Gastroesophageal sphincter (tissue), 4 donors: ENCODE measurements at regions not wholly inside any gene's neighbourhood (a gene's known extent, or its start where the extent isn't known, plus 50 kb on each side); places are given as distances from the start of the nearest gene placed in this dataset.
"Not testable (repeated sequence)": the region's sequence is repeated elsewhere in the genome, so short reads cannot be mapped to it uniquely, and the experiment has no call there.

Source experiments
- ATAC-seq: fragments of 150-250 bp; one replicate; pipeline ENCODE4 v1.9.1; 2016; ENCODE audit warnings: mild to moderate bottlenecking, moderate library complexity
- H3K27ac ChIP-seq, 4 donors: fragments of 200-600 bp; sonication (generic) in 3 of 4; 1 replicate in 3 of 4; 2 replicates in 1 of 4; pipeline ENCODE4 v1.5.1; 2016 to 2019
- H3K27me3 ChIP-seq: fragments of 200-600 bp; sonication (generic); one replicate; pipeline ENCODE4 v1.5.1; 2019
- H3K36me3 ChIP-seq, 2 donors: fragments of 200-600 bp; sonication (generic); one replicate each; pipeline ENCODE4 v1.5.1; 2019; ENCODE audit warnings: control low read depth in 1 of 2
- H3K4me1 ChIP-seq, 3 donors: fragments of 200-600 bp; sonication (generic); 1 replicate in 2 of 3; 2 replicates in 1 of 3; pipeline ENCODE4 v1.5.1; 2016 to 2019; ENCODE audit warnings: control low read depth in 2 of 3
- H3K4me3 ChIP-seq, 2 donors: fragments of 200-600 bp; sonication (generic); one replicate each; pipeline ENCODE4 v1.5.1; 2019; ENCODE audit warnings: mild to moderate bottlenecking in 1 of 2, moderate library complexity in 1 of 2
- H3K9me3 ChIP-seq, 3 donors: fragments of 200-600 bp; sonication (generic); one replicate each; pipeline ENCODE4 v1.5.1; 2017 to 2019; ENCODE audit warnings: control low read depth in 2 of 3
- EP300 ChIP-seq: sonication (generic); formaldehyde crosslinking; IDR thresholded peaks from one replicate; pipeline ENCODE4 v1.6.1; 2017; ENCODE audit warnings: antibody characterized with exemption, mild to moderate bottlenecking
- POLR2A ChIP-seq, 2 donors: fragments of 450-650 bp; IDR thresholded peaks; one replicate each; pipeline ENCODE4 v1.6.1; 2017; ENCODE audit warnings: antibody characterized with exemption in 2 of 2, mild to moderate bottlenecking in 2 of 2, moderate library complexity in 1 of 2
- POLR2AphosphoS5 ChIP-seq: sonication (generic); formaldehyde crosslinking; IDR thresholded peaks from one replicate; pipeline ENCODE4 v1.6.1; 2017; ENCODE audit warnings: antibody characterized with exemption
- WGBS, 2 donors: methylation state at CpG; one replicate each; pipeline ENCODE4 v1.1.5; 2018; ENCODE audit warnings: low coverage in 1 of 2; 5-methylcytosine and 5-hydroxymethylcytosine counted together
- TF ChIP-seq, protein P1 (sequence below), 4 experiments: fragments of 200-600 bp in 2 of 4; fragments of 450-650 bp in 2 of 4; sonication (generic) in 1 of 4; IDR thresholded peaks; one replicate each; pipeline ENCODE4 v1.5.1; 2017 to 2019; ENCODE audit warnings: antibody characterized with exemption in 4 of 4, mild to moderate bottlenecking in 2 of 4, moderate library complexity in 2 of 4

DNA sequence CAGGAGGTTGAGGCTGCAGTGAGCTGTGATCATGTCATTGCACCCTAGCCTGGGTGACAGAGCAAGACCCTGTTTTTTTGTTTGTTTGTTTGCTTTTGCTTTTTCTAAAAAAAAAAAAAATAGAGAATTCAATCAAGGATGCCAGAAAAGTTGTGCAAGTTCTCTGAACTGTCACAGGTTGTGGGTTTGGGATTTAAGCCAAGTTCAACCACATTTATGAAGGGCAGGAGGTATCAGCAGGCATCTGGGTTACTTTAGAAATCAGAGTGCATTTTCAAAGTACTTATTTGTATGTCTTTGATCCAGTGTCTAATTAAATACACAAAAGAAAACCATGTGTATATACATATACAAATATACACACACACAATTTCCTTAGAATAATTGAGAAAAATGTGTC, 151.2 kb upstream of the MINDY3 start:
- TF ChIP-seq, protein P1, sequence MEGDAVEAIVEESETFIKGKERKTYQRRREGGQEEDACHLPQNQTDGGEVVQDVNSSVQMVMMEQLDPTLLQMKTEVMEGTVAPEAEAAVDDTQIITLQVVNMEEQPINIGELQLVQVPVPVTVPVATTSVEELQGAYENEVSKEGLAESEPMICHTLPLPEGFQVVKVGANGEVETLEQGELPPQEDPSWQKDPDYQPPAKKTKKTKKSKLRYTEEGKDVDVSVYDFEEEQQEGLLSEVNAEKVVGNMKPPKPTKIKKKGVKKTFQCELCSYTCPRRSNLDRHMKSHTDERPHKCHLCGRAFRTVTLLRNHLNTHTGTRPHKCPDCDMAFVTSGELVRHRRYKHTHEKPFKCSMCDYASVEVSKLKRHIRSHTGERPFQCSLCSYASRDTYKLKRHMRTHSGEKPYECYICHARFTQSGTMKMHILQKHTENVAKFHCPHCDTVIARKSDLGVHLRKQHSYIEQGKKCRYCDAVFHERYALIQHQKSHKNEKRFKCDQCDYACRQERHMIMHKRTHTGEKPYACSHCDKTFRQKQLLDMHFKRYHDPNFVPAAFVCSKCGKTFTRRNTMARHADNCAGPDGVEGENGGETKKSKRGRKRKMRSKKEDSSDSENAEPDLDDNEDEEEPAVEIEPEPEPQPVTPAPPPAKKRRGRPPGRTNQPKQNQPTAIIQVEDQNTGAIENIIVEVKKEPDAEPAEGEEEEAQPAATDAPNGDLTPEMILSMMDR (IDR thresholded peaks at IDR 0.05) = no peak
- TF ChIP-seq POLR2A (IDR thresholded peaks at IDR 0.05) (no peak), POLR2AphosphoS5 (no peak), EP300 (no peak)
- Histone ChIP-seq H3K4me1 (no peaks in the 10 kb centered on the region), H3K9me3 (peaks cover 0 to under 1% (median 0%) of the 10 kb centered on the region in 3 donors), H3K4me3 (no peak overlapping the region), H3K27me3 (peaks cover 7% of the 10 kb centered on the region), H3K36me3 (no peaks in the 10 kb centered on the region), H3K27ac (no peak overlapping the region)
- ATAC-seq = no peak

DNA sequence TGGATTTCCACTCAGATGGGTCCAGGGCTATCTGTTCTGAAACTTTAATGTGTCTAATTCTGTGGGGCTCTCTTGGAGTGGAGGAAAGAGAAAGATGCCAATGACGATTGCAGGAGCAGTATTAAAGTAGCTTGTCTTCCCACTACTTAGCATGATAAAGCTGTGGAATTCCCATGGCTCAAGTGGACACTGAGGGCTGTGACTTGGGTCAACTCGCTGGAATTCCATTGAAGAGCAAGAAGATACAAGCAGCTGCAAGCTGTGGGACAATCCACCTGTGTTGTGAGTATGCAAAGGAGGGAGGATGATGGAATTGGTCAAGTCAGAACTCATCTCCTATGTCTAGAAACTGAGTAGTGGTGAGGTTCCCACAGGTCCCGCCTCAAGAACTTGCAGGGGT, 154.2 kb upstream of the MINDY3 start:
- TF ChIP-seq POLR2A (IDR thresholded peaks at IDR 0.05) (no peak), POLR2AphosphoS5 (no peak), EP300 (no peak)
- TF ChIP-seq, protein P1 (IDR thresholded peaks at IDR 0.05) = no peak
- Histone ChIP-seq H3K36me3 (no peaks in the 10 kb centered on the region), H3K4me3 (no peak overlapping the region), H3K27me3 (peaks cover 7% of the 10 kb centered on the region), H3K9me3 (peaks cover 0 to 3% (median 0%) of the 10 kb centered on the region in 3 donors), H3K27ac (no peak overlapping the region), H3K4me1 (no peaks in the 10 kb centered on the region)
- no peak for ATAC-seq
- WGBS, 2 donors = 44 to 63% methylated on average over 1 to 2 of the region's 3 CpGs

DNA sequence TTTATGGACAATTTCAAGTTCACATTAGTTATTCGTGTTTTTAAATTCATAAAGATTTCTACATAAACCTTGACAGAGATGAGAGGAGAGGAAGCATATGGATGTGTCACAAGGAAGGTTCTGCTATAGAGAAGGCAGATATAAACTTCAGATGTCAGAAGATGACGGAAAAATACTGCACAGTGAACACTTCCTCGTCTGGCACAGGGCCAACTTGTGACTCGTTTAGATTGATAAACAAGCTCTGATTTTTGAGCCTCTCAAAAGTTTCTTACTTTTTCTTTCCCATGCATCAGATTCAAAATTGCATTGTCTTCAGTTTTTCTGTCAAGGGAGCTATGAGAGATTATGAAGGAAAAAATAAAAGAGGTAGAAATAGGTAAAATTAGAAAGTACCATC, 156.4 kb upstream of the MINDY3 start:
- H3K9me3 ChIP-seq = peaks cover 0 to 23% (median 0%) of the 10 kb centered on the region in 3 donors
- peaks cover 7% of the 10 kb centered on the region for H3K27me3 ChIP-seq
- H3K36me3 ChIP-seq = no peaks in the 10 kb centered on the region
- no peak for ATAC-seq
- H3K27ac ChIP-seq = no peak overlapping the region
- H3K4me1 ChIP-seq = no peaks in the 10 kb centered on the region
- TF ChIP-seq POLR2AphosphoS5 (no peak), EP300 (no peak), POLR2A (IDR thresholded peaks at IDR 0.05) (no peak)
- TF ChIP-seq, protein P1 (IDR thresholded peaks at IDR 0.05) = no peak
- no peak overlapping the region for H3K4me3 ChIP-seq
- WGBS, 2 donors = 45 to 49% methylated on average over 4 of the region's 4 CpGs

DNA sequence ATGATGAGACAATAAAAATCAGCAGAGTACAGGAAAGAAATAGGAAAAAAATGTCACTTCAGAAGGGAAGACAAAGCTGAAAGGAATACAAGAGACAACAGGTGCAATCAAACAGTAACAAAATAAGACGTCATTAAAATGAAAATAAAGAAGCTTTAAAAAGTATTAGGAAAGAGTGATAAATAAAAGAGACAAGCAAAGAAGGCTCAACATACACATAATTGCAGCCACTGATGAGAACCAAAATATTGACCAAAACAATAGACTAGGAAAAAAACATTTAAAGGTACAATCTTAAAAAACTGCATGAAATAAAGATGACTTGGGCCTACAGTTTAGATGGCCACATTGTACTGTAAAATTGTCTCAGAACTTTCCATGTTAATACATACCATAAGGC, 160.5 kb upstream of the MINDY3 start:
- 20 to 92% methylated on average over 1 of the region's 1 CpG for whole genome bisulfite sequencing, 2 donors
- no peak overlapping the region for H3K4me3 ChIP-seq
- H3K27me3 ChIP-seq = no peaks in the 10 kb centered on the region
- H3K9me3 ChIP-seq = peaks cover 0 to 23% (median 0%) of the 10 kb centered on the region in 3 donors
- no peaks in the 10 kb centered on the region for H3K36me3 ChIP-seq
- ATAC-seq = no peak
- no peak overlapping the region for H3K27ac ChIP-seq
- TF ChIP-seq EP300 (no peak), POLR2A (IDR thresholded peaks at IDR 0.05) (no peak), POLR2AphosphoS5 (no peak)
- TF ChIP-seq, protein P1 (IDR thresholded peaks at IDR 0.05) = no peak
- no peaks in the 10 kb centered on the region for H3K4me1 ChIP-seq

DNA sequence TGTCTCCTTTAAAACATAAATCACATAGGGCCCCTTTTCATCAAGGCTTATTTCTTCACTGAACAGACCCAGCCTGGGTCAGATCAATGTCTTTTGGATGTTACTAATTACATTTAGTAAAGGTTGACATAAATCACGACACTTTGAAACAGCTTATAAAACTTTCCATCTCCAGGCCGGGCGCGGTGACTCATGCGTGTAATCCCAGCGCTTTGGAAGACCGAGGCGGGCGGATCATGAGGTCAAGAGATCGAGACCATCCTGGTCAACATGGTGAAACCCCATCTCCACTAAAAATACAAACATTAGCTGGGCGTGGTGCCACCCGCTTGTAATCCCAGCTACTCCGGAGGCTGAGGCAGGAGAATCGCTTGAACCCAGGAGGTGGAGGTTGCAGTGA, 166.5 kb upstream of the MINDY3 start:
- not testable (repeated sequence) for H3K4me3 ChIP-seq, H3K27ac ChIP-seq, ATAC-seq, H3K4me1 ChIP-seq, H3K36me3 ChIP-seq, H3K9me3 ChIP-seq, H3K27me3 ChIP-seq
- WGBS, 2 donors = 55 to 82% methylated on average over 9 to 13 of the region's 14 CpGs

DNA sequence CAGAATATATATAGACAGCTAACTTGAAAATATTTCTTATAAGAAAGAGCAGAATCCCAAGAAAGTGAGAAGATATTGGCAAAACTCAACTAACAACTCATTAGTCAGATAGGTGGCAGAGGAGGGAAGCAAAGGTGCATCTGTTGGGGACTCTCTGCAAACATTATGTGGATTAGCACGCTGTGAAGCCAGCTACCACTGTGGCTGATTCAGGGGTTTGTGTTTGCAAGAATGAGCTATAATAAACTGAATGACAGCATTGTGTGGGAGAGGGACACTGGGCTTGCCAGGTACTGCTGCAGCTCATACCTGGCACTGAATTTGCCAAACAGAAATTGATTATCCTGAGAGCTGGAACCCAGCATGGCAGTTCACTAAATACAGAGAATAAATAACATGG, 170.3 kb upstream of the MINDY3 start:
- Histone ChIP-seq H3K9me3 (peaks cover 0 to 27% (median 0%) of the 10 kb centered on the region in 3 donors), H3K27me3 (peaks cover 5% of the 10 kb centered on the region), H3K4me1 (no peaks in the 10 kb centered on the region), H3K27ac (no peak overlapping the region), H3K36me3 (no peaks in the 10 kb centered on the region), H3K4me3 (no peak overlapping the region)
- TF ChIP-seq EP300 = no peak
- no peak for TF ChIP-seq POLR2A (IDR thresholded peaks at IDR 0.05)
- TF ChIP-seq, protein P1 (IDR thresholded peaks at IDR 0.05) = no peak
- no peak for TF ChIP-seq POLR2AphosphoS5
- ATAC-seq = no peak
- 58% methylated on average over 1 of the region's 1 CpG; no CpG with 5 or more reads in 1 of the 2 donors for WGBS, 2 donors
